H1 (cell line): ENCODE measurements at regions not wholly inside any gene's neighbourhood (a gene's known extent, or its start where the extent isn't known, plus 50 kb on each side); places are given as distances from the start of the nearest gene placed in this dataset.

Source experiments
- CTCF ChIA-PET: fragments of 300-600 bp; sonication (Branson Sonifier 250); formaldehyde crosslinking; loops from one replicate; lab custom pipeline; 2021; ENCODE audit not compliant: partially characterized antibody; lab: Charles Lee
- POLR2A ChIA-PET: fragments of 300-600 bp; sonication (Branson Sonifier 250); formaldehyde crosslinking; loops from one replicate; lab custom pipeline; 2021; ENCODE audit warnings: inconsistent platforms; ENCODE audit not compliant: partially characterized antibody; lab: Charles Lee
- DNase-seq, 2 experiments: peaks; one replicate each; pipeline versions ENCODE4 v3.0.0 to v3.0.0-alpha.2; 2010 to 2022; ENCODE audit warnings: low spot score in 2 of 2, low read depth in 1 of 2, mixed read lengths in 1 of 2
- FAIRE-seq: peaks from 2 replicates; lab custom pipeline; 2011; peaks lifted over from hg19 to GRCh38; lab: Jason Lieb, UNC
- H2AFZ ChIP-seq: 2 replicates; pipeline ENCODE4 v1.8.1; 2012; ENCODE audit warnings: low read length, inconsistent platforms
- H2AK5ac ChIP-seq: 2 replicates; pipeline ENCODE4 v1.6.1; 2013; ENCODE audit warnings: low read depth, low read length
- H2BK120ac ChIP-seq: replicated peaks from 2 replicates; pipeline ENCODE3; 2013; ENCODE audit warnings: low read depth, low read length, inconsistent platforms
- H2BK12ac ChIP-seq: 2 replicates; pipeline ENCODE4 v1.6.1; 2013; ENCODE audit warnings: low read depth, low read length
- H2BK15ac ChIP-seq: 2 replicates; pipeline ENCODE4 v1.6.1; 2013; ENCODE audit warnings: low read length
- H2BK20ac ChIP-seq: 2 replicates; pipeline ENCODE4 v1.6.1; 2013; ENCODE audit warnings: low read length
- H2BK5ac ChIP-seq: 2 replicates; pipeline ENCODE4 v1.6.1; 2013; ENCODE audit warnings: low read depth, low read length
- H3K14ac ChIP-seq: 2 replicates; pipeline ENCODE4 v1.6.1; 2013; ENCODE audit warnings: inconsistent platforms; ENCODE audit not compliant: insufficient read length
- H3K18ac ChIP-seq: 2 replicates; pipeline ENCODE4 v1.6.1; 2013; ENCODE audit warnings: low read length; ENCODE audit errors: extremely low read depth
- H3K23ac ChIP-seq: 2 replicates; pipeline ENCODE4 v1.6.1; 2013; ENCODE audit warnings: inconsistent platforms; ENCODE audit not compliant: insufficient read length
- H3K23me2 ChIP-seq: 2 replicates; pipeline ENCODE4 v1.6.1; 2013; ENCODE audit warnings: low read depth, low read length
- H3K27ac ChIP-seq: 2 replicates; pipeline ENCODE4 v1.6.1; 2011; ENCODE audit warnings: low read depth, low read length, inconsistent platforms
- H3K27me3 ChIP-seq, 4 experiments: replicated peaks in 1 of 4; 1 replicate in 1 of 4; 2 replicates in 3 of 4; pipeline versions ENCODE4 v1.6.1 to v1.8.1; 2011 to 2013; ENCODE audit warnings: low read length in 3 of 4, mild to moderate bottlenecking in 3 of 4, inconsistent platforms in 2 of 4, mixed read lengths in 2 of 4, moderate library complexity in 1 of 4; ENCODE audit not compliant: control insufficient read depth in 3 of 4, insufficient read depth in 3 of 4; ENCODE audit errors: extremely low read depth in 1 of 4
- H3K36me3 ChIP-seq, 4 experiments: 2 replicates each; pipeline versions ENCODE4 v1.6.1 to v1.8.1; 2011 to 2013; ENCODE audit warnings: mild to moderate bottlenecking in 4 of 4, low read length in 3 of 4, moderate library complexity in 2 of 4, control low read depth in 1 of 4, inconsistent platforms in 1 of 4; ENCODE audit not compliant: insufficient read depth in 4 of 4, control insufficient read depth in 2 of 4
- H3K4ac ChIP-seq: replicated peaks from 2 replicates; pipeline ENCODE3; 2013; ENCODE audit warnings: low read length, low read depth, mixed read lengths, inconsistent platforms; ENCODE audit not compliant: insufficient read length
- H3K4me1 ChIP-seq, 4 experiments: replicated peaks in 1 of 4; 1 replicate in 1 of 4; 2 replicates in 3 of 4; pipeline versions ENCODE4 v1.6.1 to v1.8.1; 2011 to 2013; ENCODE audit warnings: low read length in 3 of 4, inconsistent platforms in 2 of 4, mixed read lengths in 1 of 4; ENCODE audit not compliant: insufficient read depth in 4 of 4, control insufficient read depth in 3 of 4
- H3K4me2 ChIP-seq, 2 experiments: 2 replicates each; pipeline versions ENCODE4 v1.6.1 to v1.8.1; 2011 to 2013; ENCODE audit warnings: low read depth in 2 of 2, low read length in 2 of 2, control low read depth in 1 of 2, inconsistent platforms in 1 of 2, mild to moderate bottlenecking in 1 of 2; ENCODE audit not compliant: insufficient read depth in 1 of 2
- H3K4me3 ChIP-seq, 4 experiments: fragments of 200-600, 300-600 bp in 1 of 4; sonication (generic), shearing (Covaris generic), sonication (Bioruptor Twin) in 1 of 4; 2 replicates each; pipeline versions ENCODE4 v1.5.1 to v1.8.1; 2011 to 2016; ENCODE audit warnings: low read length in 4 of 4, low read depth in 3 of 4, control low read depth in 2 of 4, inconsistent platforms in 2 of 4, mild to moderate bottlenecking in 2 of 4, mixed read lengths in 1 of 4, moderate library complexity in 1 of 4; ENCODE audit not compliant: insufficient read depth in 2 of 4; ENCODE audit errors: extremely low read depth in 1 of 4
- H3K56ac ChIP-seq: replicated peaks from 2 replicates; pipeline ENCODE3; 2013; ENCODE audit warnings: low read depth, mild to moderate bottlenecking, mixed read lengths, low read length, inconsistent platforms; ENCODE audit not compliant: insufficient read length
- H3K79me1 ChIP-seq: 2 replicates; pipeline ENCODE4 v1.6.1; 2013; ENCODE audit warnings: low read depth, low read length, control low read depth
- H3K79me2 ChIP-seq, 2 experiments: 2 replicates each; pipeline versions ENCODE4 v1.6.1 to v1.8.1; 2012 to 2013; ENCODE audit warnings: low read length in 2 of 2, mild to moderate bottlenecking in 2 of 2, inconsistent platforms in 1 of 2; ENCODE audit not compliant: insufficient read depth in 2 of 2, control insufficient read depth in 1 of 2
- H3K9ac ChIP-seq, 4 experiments: replicated peaks in 1 of 4; 1 replicate in 1 of 4; 2 replicates in 3 of 4; pipeline versions ENCODE4 v1.6.1 to v1.8.1; 2011 to 2013; ENCODE audit warnings: low read depth in 3 of 4, low read length in 3 of 4, control low read depth in 2 of 4, mild to moderate bottlenecking in 2 of 4, moderate library complexity in 2 of 4, inconsistent platforms in 1 of 4; ENCODE audit errors: extremely low read depth in 1 of 4
- H3K9me3 ChIP-seq, 2 experiments: 2 replicates each; pipeline versions ENCODE4 v1.6.1 to v1.8.1; 2012 to 2013; ENCODE audit warnings: mild to moderate bottlenecking in 2 of 2, moderate library complexity in 2 of 2, control low read depth in 1 of 2, inconsistent platforms in 1 of 2, low read depth in 1 of 2, low read length in 1 of 2, mixed read lengths in 1 of 2; ENCODE audit not compliant: insufficient read depth in 2 of 2
- H4K20me1 ChIP-seq, 2 experiments: replicated peaks in 1 of 2; 2 replicates each; pipeline versions ENCODE3 to v1.8.1; 2011 to 2013; ENCODE audit warnings: inconsistent platforms in 2 of 2, low read length in 2 of 2, mild to moderate bottlenecking in 1 of 2; ENCODE audit not compliant: insufficient read depth in 2 of 2, control insufficient read depth in 1 of 2
- H4K5ac ChIP-seq: 2 replicates; pipeline ENCODE4 v1.6.1; 2013; ENCODE audit warnings: low read length, low read depth, mixed read lengths, inconsistent platforms; ENCODE audit not compliant: insufficient read length
- H4K8ac ChIP-seq: 2 replicates; pipeline ENCODE4 v1.8.0; 2013; ENCODE audit warnings: mild to moderate bottlenecking, moderate library complexity, low read length, inconsistent platforms; ENCODE audit not compliant: insufficient read depth; ENCODE audit errors: extremely low read depth
- H4K91ac ChIP-seq: replicated peaks from 2 replicates; pipeline ENCODE3; 2013; ENCODE audit warnings: low read length, mixed read lengths, inconsistent platforms; ENCODE audit not compliant: insufficient read length
- MAFK ChIP-seq: IDR thresholded peaks from 2 replicates; pipeline ENCODE4 v1.6.1; 2012; ENCODE audit warnings: low read depth, mild to moderate bottlenecking, improper control_type of control experiment, low read length
- SRF ChIP-seq: IDR thresholded peaks from 2 replicates; pipeline ENCODE4 v1.6.1; 2011; ENCODE audit warnings: mild to moderate bottlenecking, low read depth, low read length, moderate library complexity
- SUZ12 ChIP-seq: fragments of 200-600 bp; sonication (generic); IDR thresholded peaks from 2 replicates; pipeline ENCODE4 v1.6.1; 2012; ENCODE audit warnings: mild to moderate bottlenecking, inconsistent platforms, low read length, moderate library complexity, mixed read lengths
- WGBS, 2 experiments: shearing (Covaris generic) in 1 of 2; methylation state at CpG; one replicate each; pipeline versions ENCODE4 v1.1.6 to v1.1.7; 2013 to 2015; ENCODE audit warnings: low lambda C conversion rate in 2 of 2, mixed read lengths in 2 of 2, inconsistent platforms in 1 of 2, low coverage in 1 of 2, missing lambda C conversion rate in 1 of 2; ENCODE audit not compliant: insufficient replicate concordance in 2 of 2, insufficient coverage in 1 of 2, insufficient read length in 1 of 2; ENCODE audit errors: extremely low coverage in 1 of 2, missing lambda C conversion rate in 1 of 2; 5-methylcytosine and 5-hydroxymethylcytosine counted together
- TF ChIP-seq, protein P1 (sequence below): IDR thresholded peaks from 2 replicates; pipeline ENCODE4 v1.6.1; 2011; ENCODE audit warnings: low read depth, mild to moderate bottlenecking, low read length; ENCODE audit not compliant: insufficient read depth

GRCh38 chr7:119127706-119128105 lies 903.2 kb downstream of the ANKRD7 start:
- Histone ChIP-seq H4K8ac (no peak overlapping the region), H4K20me1 (no peaks in the 10 kb centered on the region), H3K23ac (no peak overlapping the region), H2BK12ac (no peak overlapping the region), H3K9ac (no peak overlapping the region), H3K79me1 (no peaks in the 10 kb centered on the region), H2AFZ (no peak overlapping the region), H3K27ac (no peak overlapping the region), H3K4me3 (no peak overlapping the region), H2BK5ac (no peak overlapping the region), H3K36me3 (no peaks in the 10 kb centered on the region), H3K23me2 (no peaks in the 10 kb centered on the region; the same call in 1 of the 2 replicates), H3K56ac (no peak overlapping the region), H4K5ac (no peak overlapping the region), H2BK15ac (no peak overlapping the region), H2BK20ac (no peak overlapping the region), H2AK5ac (no peak overlapping the region), H4K91ac (no peak overlapping the region), H3K27me3 (no peaks in the 10 kb centered on the region; a peak in 1 of 7 replicates), H2BK120ac (no peak overlapping the region), H3K18ac (no peak overlapping the region), H3K4me2 (no peak overlapping the region), H3K4ac (no peak overlapping the region), H3K79me2 (no peaks in the 10 kb centered on the region), H3K9me3 (no peaks in the 10 kb centered on the region), H3K14ac (no peak overlapping the region), H3K4me1 (peaks cover 0 to 8% (median 0%) of the 10 kb centered on the region in 4 experiments; a peak in 1 of 7 replicates)
- 90% methylated on average over 3 of the region's 3 CpGs; no CpG with 5 or more reads in 1 of the 2 experiments for WGBS, 2 experiments
- TF ChIP-seq, protein P1, sequence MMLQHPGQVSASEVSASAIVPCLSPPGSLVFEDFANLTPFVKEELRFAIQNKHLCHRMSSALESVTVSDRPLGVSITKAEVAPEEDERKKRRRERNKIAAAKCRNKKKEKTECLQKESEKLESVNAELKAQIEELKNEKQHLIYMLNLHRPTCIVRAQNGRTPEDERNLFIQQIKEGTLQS, result no peak
- TF ChIP-seq SUZ12 (no peak), MAFK (no peak), SRF (no peak)
- DNase-seq, result no peak
- ChIA-PET CTCF (no interaction called here), POLR2A (no interaction called here)
- FAIRE-seq, result no peak
